ENCODE measurements at regions not wholly inside any gene's neighbourhood (a gene's known extent, or its start where the extent isn't known, plus 50 kb on each side); places are given as distances from the start of the nearest gene placed in this dataset.
"Not testable (repeated sequence)": the region's sequence is repeated elsewhere in the genome, so short reads cannot be mapped to it uniquely, and the experiment has no call there.

DNA sequence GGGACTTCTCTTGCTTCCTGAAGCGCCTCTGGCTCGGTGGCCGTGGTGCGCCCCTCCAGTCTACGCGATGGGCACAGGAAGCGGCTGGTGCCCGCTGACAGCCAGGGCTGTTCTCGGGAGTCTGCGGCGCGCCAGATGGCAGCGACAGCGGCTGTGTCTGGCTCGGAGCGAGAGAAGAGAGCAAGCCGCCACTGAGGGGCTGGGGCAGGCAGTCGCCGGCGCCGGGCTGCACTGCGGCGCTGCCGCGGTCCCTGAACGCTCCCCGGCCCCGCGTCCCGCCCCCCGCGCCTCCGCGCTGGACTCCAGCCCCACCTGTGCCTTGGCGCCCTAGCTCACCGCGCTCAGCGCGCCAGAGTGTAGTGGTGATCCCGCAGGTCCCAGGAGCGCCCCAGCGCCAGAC, 2994.6 kb downstream of the RPIA start:
- H3K27ac Mint-ChIP-seq; H3K9me3 Mint-ChIP-seq; ATAC-seq; H3K4me1 Mint-ChIP-seq; H3K4me3 Mint-ChIP-seq; H3K36me3 Mint-ChIP-seq; DNase-seq (ENCODE audit: low spot score in 2 of 2): not testable (repeated sequence)
